ENCODE measurements at regions not wholly inside any gene's neighbourhood (a gene's known extent, or its start where the extent isn't known, plus 50 kb on each side); places are given as distances from the start of the nearest gene placed in this dataset.
"Not testable (repeated sequence)": the region's sequence is repeated elsewhere in the genome, so short reads cannot be mapped to it uniquely, and the experiment has no call there.

DNA sequence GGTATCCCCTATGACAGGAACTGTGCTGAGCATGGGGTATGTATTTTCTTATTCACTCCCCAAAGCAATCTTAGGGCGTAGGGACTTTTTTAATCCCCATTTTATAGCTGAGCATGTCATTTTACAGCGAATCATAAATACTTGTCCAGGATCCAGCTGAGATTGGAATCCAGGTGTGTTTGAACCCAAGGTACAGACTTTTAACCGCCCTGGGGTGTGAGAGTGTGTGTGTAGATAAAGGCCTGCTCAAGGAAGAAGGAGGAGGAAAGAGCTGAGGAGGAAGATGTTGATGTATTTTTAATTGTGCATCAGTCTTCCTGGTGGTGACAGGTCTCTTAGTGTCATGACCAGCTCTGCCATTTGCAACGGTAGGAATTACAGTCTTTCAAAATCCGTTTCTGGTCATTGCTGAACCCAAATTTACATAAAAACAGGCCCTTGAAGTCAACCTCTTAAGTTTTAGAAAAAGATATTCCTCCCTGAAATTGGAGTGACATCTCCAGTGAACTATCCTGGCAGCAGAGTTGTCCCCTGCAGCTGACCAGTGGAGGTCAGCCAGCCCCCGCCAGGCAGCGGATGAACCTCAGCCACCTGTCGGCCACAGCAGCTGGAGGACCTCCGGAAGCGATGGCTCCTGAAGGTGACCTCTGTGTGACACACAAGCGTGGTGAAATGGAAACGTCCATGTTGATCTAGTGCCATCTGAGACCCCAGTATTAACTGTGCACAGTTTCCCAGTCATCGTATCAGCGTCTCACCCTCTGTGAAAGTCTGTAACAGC, 92.8 kb upstream of the MITF start:
- Histone ChIP-seq H3K27me3 (ENCODE audit: control insufficient read depth, insufficient read depth, low read length) (no peaks in the 10 kb centered on the region), H3K4me2 (ENCODE audit: low read length) (no peak overlapping the region), H3K9me3 (replicated peaks; ENCODE audit: low read length) (no peaks in the 10 kb centered on the region), H3K4me3 (ENCODE audit: low read length) (no peak overlapping the region), H3K9ac (ENCODE audit: low read depth, low read length) (no peak overlapping the region), H3K36me3 (ENCODE audit: insufficient read depth, low read length) (no peaks in the 10 kb centered on the region), H3K4me1 (ENCODE audit: control insufficient read depth, insufficient read depth, low read length) (peaks cover 35% of the 10 kb centered on the region)

GRCh38 chr3:69642606-69643005, 96.7 kb upstream of the MITF start:
- Histone ChIP-seq H3K9me3 (replicated peaks; ENCODE audit: low read length) (no peaks in the 10 kb centered on the region), H3K4me2 (ENCODE audit: low read length) (no peak overlapping the region), H3K36me3 (ENCODE audit: insufficient read depth, low read length) (no peaks in the 10 kb centered on the region), H3K4me3 (ENCODE audit: low read length) (no peak overlapping the region), H3K9ac (ENCODE audit: low read depth, low read length) (no peak overlapping the region), H3K27me3 (ENCODE audit: control insufficient read depth, insufficient read depth, low read length) (no peaks in the 10 kb centered on the region), H3K4me1 (ENCODE audit: control insufficient read depth, insufficient read depth, low read length) (peaks cover 6% of the 10 kb centered on the region)

- Histone ChIP-seq H3K27me3 (ENCODE audit: control insufficient read depth, insufficient read depth, low read length) (no peaks in the 10 kb centered on the region), H3K9ac (ENCODE audit: low read depth, low read length) (no peak overlapping the region), H3K4me3 (ENCODE audit: low read length) (no peak overlapping the region), H3K36me3 (ENCODE audit: insufficient read depth, low read length) (no peaks in the 10 kb centered on the region), H3K9me3 (replicated peaks; ENCODE audit: low read length) (no peaks in the 10 kb centered on the region), H3K4me1 (ENCODE audit: control insufficient read depth, insufficient read depth, low read length) (no peaks in the 10 kb centered on the region), H3K4me2 (ENCODE audit: low read length) (no peak overlapping the region)
Observed at GRCh38 chr3:69639851-69640250, 99.4 kb upstream of the MITF start.

DNA sequence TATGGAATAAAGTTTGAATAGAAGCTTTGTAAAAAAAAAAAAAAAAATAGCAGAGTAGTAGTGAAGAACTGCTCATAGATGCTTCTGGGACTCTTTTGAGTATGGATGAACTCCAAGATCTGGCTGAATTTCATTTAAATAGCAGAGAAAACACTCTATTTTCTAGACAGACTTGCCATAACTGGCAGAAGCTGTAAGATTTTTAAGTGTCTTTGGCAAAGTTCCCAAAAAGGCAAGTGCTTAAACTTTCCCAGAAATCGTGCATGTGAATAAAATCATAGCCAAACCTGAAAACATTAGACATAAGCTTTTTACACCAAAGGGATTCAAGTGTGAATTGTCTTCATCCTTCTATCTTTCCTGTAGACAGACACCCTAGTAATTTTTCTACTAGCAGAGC, 110.3 kb upstream of the MITF start:
- Histone ChIP-seq H3K9ac (ENCODE audit: low read depth, low read length) (no peak overlapping the region), H3K4me1 (ENCODE audit: control insufficient read depth, insufficient read depth, low read length) (no peaks in the 10 kb centered on the region), H3K27me3 (ENCODE audit: control insufficient read depth, insufficient read depth, low read length) (no peaks in the 10 kb centered on the region), H3K9me3 (replicated peaks; ENCODE audit: low read length) (no peaks in the 10 kb centered on the region), H3K4me3 (ENCODE audit: low read length) (no peak overlapping the region), H3K36me3 (ENCODE audit: insufficient read depth, low read length) (no peaks in the 10 kb centered on the region), H3K4me2 (ENCODE audit: low read length) (no peak overlapping the region)

DNA sequence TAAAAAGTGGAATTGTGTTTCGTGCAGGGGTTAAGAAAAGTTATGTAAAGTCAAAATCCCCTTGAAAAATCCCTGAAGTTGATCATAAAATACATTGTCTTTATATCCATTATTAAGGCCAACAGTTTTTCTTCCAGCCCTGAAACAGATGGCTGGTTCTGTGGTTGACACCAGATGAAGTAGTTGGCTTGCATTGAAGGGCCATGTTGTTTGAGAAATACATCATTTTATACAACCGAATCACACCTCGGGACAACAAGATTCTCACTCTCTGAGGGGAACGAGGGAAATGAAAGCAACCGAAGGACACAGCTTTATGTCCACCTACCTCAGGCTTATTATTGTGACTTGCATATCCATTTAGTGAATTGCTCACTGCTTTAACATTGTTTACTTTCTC, 126.0 kb upstream of the MITF start:
- no peak overlapping the region for H3K4me2 ChIP-seq (ENCODE audit: low read length)
- H3K4me1 ChIP-seq (ENCODE audit: control insufficient read depth, insufficient read depth, low read length): no peaks in the 10 kb centered on the region
- H3K27me3 ChIP-seq (ENCODE audit: control insufficient read depth, insufficient read depth, low read length): peaks cover 5% of the 10 kb centered on the region
- no peaks in the 10 kb centered on the region for H3K36me3 ChIP-seq (ENCODE audit: insufficient read depth, low read length)
- no peaks in the 10 kb centered on the region for H3K9me3 ChIP-seq (replicated peaks; ENCODE audit: low read length)
- no peak overlapping the region for H3K4me3 ChIP-seq (ENCODE audit: low read length)
- no peak overlapping the region for H3K9ac ChIP-seq (ENCODE audit: low read depth, low read length)

GRCh38 chr3:69612791-69613190, 126.5 kb upstream of the MITF start:
- no peak overlapping the region for H3K4me2 ChIP-seq (ENCODE audit: low read length)
- H3K4me3 ChIP-seq (ENCODE audit: low read length): no peak overlapping the region
- no peaks in the 10 kb centered on the region for H3K4me1 ChIP-seq (ENCODE audit: control insufficient read depth, insufficient read depth, low read length)
- H3K27me3 ChIP-seq (ENCODE audit: control insufficient read depth, insufficient read depth, low read length): peaks cover 6% of the 10 kb centered on the region
- no peaks in the 10 kb centered on the region for H3K36me3 ChIP-seq (ENCODE audit: insufficient read depth, low read length)
- no peak overlapping the region for H3K9ac ChIP-seq (ENCODE audit: low read depth, low read length)
- H3K9me3 ChIP-seq (replicated peaks; ENCODE audit: low read length): no peaks in the 10 kb centered on the region

DNA sequence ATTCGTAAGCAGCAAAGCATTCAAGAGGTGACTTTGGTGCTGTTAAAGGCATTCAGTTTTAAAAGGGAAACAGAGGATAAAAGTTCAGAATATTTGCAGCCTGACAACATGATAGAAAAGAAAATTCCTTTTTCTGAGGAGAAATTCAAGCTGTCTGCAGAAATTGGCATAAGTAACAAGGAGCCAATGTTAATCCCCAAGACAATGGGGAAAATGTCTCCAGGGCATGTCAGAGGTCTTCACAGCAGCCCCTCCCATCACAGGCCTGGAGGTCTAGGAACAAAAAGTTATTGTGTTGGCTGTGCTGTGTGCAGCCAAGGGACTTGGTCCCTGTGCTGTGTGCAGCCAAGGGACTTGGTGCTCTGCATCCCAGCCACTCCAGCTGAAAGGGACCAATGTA, 129.7 kb upstream of the MITF start:
- not testable (repeated sequence) for H3K9ac ChIP-seq (ENCODE audit: low read depth, low read length); H3K36me3 ChIP-seq (ENCODE audit: insufficient read depth, low read length)

GRCh38 chr3:69607466-69608305, 131.6 kb upstream of the MITF start:
- Histone ChIP-seq H3K9ac (ENCODE audit: low read depth, low read length) (no peak overlapping the region), H3K36me3 (ENCODE audit: insufficient read depth, low read length) (no peaks in the 10 kb centered on the region), H3K27me3 (ENCODE audit: control insufficient read depth, insufficient read depth, low read length) (peaks cover 26% of the 10 kb centered on the region)

More for the DNA sequence above, 129.7 kb upstream of the MITF start:
- H3K9me3 ChIP-seq (replicated peaks; ENCODE audit: low read length); H3K4me1 ChIP-seq (ENCODE audit: control insufficient read depth, insufficient read depth, low read length); H3K4me3 ChIP-seq (ENCODE audit: low read length); H3K4me2 ChIP-seq (ENCODE audit: low read length): not testable (repeated sequence)
- H3K27me3 ChIP-seq (ENCODE audit: control insufficient read depth, insufficient read depth, low read length): peaks cover 17% of the 10 kb centered on the region

DNA sequence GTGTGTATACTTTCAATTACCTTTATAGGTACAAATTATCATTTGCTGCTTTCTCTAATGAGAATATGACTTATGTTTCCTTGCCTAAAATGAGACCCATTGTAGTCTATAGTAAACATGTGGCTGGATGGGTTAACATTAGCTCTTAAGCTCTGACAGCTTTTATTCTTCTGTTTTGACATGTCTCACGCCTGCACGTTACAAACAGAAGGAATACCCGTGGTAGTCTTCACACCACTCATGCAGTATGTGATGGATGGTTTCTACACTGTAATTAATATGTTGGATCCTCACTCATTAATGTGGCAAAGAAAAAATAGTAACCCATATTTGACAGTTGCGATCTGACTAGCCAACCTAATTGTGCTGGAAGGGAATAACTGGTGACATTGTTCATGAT, 133.4 kb upstream of the MITF start:
- Histone ChIP-seq H3K4me1 (ENCODE audit: control insufficient read depth, insufficient read depth, low read length) (no peaks in the 10 kb centered on the region), H3K9ac (ENCODE audit: low read depth, low read length) (no peak overlapping the region), H3K9me3 (replicated peaks; ENCODE audit: low read length) (no peaks in the 10 kb centered on the region), H3K27me3 (ENCODE audit: control insufficient read depth, insufficient read depth, low read length) (peaks cover 34% of the 10 kb centered on the region), H3K4me3 (ENCODE audit: low read length) (no peak overlapping the region), H3K4me2 (ENCODE audit: low read length) (no peak overlapping the region), H3K36me3 (ENCODE audit: insufficient read depth, low read length) (no peaks in the 10 kb centered on the region)

More at GRCh38 chr3:69607466-69608305, 131.6 kb upstream of the MITF start:
- no peak overlapping the region for H3K4me2 ChIP-seq (ENCODE audit: low read length)
- no peaks in the 10 kb centered on the region for H3K9me3 ChIP-seq (replicated peaks; ENCODE audit: low read length)
- H3K4me1 ChIP-seq (ENCODE audit: control insufficient read depth, insufficient read depth, low read length): no peaks in the 10 kb centered on the region
- no peak overlapping the region for H3K4me3 ChIP-seq (ENCODE audit: low read length)

GRCh38 chr3:69604735-69605450, 134.4 kb upstream of the MITF start:
- Histone ChIP-seq H3K36me3 (ENCODE audit: insufficient read depth, low read length) (no peaks in the 10 kb centered on the region), H3K4me1 (ENCODE audit: control insufficient read depth, insufficient read depth, low read length) (no peaks in the 10 kb centered on the region), H3K27me3 (ENCODE audit: control insufficient read depth, insufficient read depth, low read length) (peaks cover 34% of the 10 kb centered on the region), H3K4me3 (ENCODE audit: low read length) (no peak overlapping the region), H3K9me3 (replicated peaks; ENCODE audit: low read length) (no peaks in the 10 kb centered on the region), H3K4me2 (ENCODE audit: low read length) (no peak overlapping the region), H3K9ac (ENCODE audit: low read depth, low read length) (no peak overlapping the region)

- no peak overlapping the region for H3K9ac ChIP-seq (ENCODE audit: low read depth, low read length)
- no peak overlapping the region for H3K4me3 ChIP-seq (ENCODE audit: low read length)
- H3K4me1 ChIP-seq (ENCODE audit: control insufficient read depth, insufficient read depth, low read length): no peaks in the 10 kb centered on the region
- H3K27me3 ChIP-seq (ENCODE audit: control insufficient read depth, insufficient read depth, low read length): peaks cover 28% of the 10 kb centered on the region
- H3K36me3 ChIP-seq (ENCODE audit: insufficient read depth, low read length): no peaks in the 10 kb centered on the region
- no peaks in the 10 kb centered on the region for H3K9me3 ChIP-seq (replicated peaks; ENCODE audit: low read length)
- no peak overlapping the region for H3K4me2 ChIP-seq (ENCODE audit: low read length)
Observed at GRCh38 chr3:69602112-69602511, 137.2 kb upstream of the MITF start.
